ENCODE measurements at regions not wholly inside any gene's neighbourhood (a gene's known extent, or its start where the extent isn't known, plus 50 kb on each side); places are given as distances from the start of the nearest gene placed in this dataset.

GRCh38 chr22:22387386-22387736, 121.2 kb downstream of the ZNF280B start:
- TF ChIP-seq CTCF (IDR thresholded peaks at IDR 0.05) (no peak), EP300 (IDR thresholded peaks at IDR 0.05; ENCODE audit: low read depth) (no peak), POLR2AphosphoS5 (IDR thresholded peaks at IDR 0.05) (no peak), POLR2A (IDR thresholded peaks at IDR 0.05) (no peak)

Measured in transverse colon (tissue), 4 donors.